Left colon (tissue), 2 donors: ENCODE measurements at regions not wholly inside any gene's neighbourhood (a gene's known extent, or its start where the extent isn't known, plus 50 kb on each side); places are given as distances from the start of the nearest gene placed in this dataset.

Experiments
- ATAC-seq: fragments of 200-7000 bp; cut with Tn5 transposase; one replicate; pipeline ENCODE4 v1.9.1; 2020; ENCODE audit warnings: mild to moderate bottlenecking, moderate library complexity
- DNase-seq, 2 donors: peaks; one replicate each; pipeline ENCODE4 v3.0.0-alpha.2; 2020
- intact Hi-C, 2 donors: fragments of 100-400 bp; cut with DNase I in 1 of 2; cut with micrococcal nuclease in 1 of 2; formaldehyde crosslinking; loops; one replicate each; pipeline versions ENCODE4 v1.11.2 to v1.14.0; 2022; cut with DNase I, micrococcal nuclease
- donor health status: DM: no; HTN: no; CAD: no.
- donor health status: DM: yes; HTN: yes; CAD: no.

DNA sequence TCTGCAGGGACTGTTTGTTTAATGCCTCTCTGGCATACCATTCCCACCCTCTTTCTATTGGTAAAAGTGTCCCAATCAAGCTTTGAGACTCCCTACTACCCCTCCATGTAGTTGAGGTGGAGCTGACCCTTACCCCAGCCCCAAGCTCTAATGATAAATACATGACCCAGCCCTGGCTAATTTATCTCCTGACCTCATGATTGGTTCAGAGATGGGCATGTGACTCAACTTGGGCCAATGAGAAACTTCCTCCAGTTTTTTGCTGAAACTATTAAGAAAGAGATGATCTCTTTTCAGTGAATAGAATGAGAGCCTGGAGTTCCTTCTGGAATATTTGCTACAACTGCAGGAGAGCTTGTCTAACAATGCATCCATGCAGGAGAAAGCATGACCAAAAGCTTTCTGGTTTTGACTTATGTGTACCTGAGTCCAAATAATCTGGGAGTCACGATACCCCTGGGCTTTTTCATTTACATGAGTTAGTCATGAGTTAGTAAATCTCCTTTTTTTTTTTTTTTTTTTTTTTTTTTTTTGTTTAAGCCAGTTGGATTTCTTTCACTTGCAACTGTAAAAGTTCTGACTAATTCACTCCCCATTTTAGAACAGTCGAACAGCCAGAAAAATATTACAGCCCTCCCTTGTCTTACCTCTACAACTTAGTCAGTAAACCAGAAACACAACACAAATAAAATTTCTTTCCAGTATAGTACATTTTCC lies 66.5 kb upstream of the TLK1 start:
- intact Hi-C loops = no loop called here
- ATAC-seq (no peak), DNase-seq (no peak)

DNA sequence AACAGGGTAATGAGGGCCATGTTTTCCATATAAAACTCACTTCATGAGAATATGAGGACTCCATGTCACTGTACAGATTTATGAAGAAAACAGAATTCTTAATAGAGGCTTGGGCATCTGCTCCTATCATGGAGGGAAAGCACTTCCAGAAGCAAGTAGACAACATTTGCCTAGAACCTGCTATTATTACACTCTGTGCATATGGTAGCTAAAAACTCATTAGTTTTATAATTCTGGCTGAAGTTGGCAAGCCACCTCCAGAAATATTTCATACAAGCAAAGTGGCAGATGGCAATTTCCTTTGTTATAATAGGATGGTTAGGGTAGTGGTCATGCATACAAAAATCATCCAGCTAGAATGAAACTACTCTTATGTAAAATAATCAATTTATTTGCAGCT lies 65.8 kb upstream of the TLK1 start:
- no peak for ATAC-seq
- DNase-seq = no peak
- intact Hi-C loops = no loop called here

DNA sequence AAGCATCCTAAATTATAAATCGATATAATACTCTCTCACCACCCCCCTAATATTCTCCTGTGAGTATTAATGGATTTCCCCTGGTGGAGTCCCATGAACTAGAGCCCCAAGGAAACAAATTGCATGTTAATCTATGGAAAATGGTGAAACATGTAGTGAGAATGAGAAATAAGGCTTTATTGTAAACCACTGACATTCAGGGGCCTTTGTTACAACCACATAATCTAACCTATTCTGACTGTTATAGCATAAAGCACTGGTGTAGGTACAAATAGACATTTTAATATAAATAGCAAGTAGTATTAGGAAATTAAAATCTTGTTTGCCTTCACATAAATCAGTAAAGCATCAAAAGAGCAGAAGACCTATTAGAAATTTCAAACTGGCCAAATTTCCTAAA lies 65.3 kb upstream of the TLK1 start:
- ATAC-seq (no peak), DNase-seq (no peak)
- intact Hi-C loops = no loop called here

DNA sequence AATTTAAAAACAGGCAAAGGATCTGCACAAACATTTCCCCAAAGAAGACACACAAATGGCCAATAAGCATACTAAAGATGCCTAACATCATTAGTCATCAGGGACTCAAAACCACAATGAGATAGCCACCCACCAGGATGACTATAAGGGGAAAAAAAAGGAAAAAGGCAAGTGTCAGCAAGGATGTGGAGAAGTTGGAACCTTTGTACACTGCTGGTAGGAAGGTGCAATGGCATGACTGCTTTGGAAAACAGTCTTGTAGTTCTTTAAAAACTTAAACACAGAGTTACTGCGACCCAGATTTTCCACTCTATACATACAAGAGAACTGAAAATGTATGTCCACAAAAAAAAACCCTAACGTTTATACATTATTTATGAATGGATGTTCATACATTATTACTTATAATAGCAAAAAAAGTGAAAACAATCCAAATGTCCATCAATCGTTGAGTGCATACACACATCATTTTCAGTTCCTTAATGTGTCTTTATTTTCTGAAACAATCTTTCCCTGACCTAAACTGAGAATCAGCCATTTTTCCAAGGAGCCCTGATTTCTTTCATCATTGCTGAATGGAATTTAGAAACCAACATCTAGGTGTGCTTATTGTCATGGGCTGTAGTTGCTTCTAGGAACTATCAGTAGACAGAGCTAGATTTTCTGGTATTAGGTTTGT lies 64.7 kb upstream of the TLK1 start:
- ATAC-seq (no peak), DNase-seq (no peak)
- intact Hi-C loops = no loop called here

DNA sequence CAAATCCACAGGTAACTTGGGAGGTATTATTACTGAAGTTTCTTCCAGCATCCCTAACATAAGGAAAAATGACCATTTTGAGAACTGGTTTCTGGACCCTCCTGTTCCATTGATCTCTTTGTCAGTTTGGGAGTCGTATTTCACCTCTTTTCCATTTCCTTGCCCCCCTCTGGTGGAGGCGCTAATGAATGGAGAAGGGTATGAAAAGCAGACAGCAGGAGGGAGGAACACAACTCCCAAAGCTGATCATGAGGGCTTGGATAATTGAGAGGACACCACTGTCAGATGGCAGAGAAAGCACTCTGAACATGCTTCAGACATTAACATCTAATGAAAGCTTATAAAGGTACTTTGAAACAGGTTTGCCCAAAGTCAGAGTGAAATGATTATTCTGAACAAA lies 56.6 kb upstream of the TLK1 start:
- intact Hi-C loops = no loop called here
- no peak for ATAC-seq
- no peak for DNase-seq

DNA sequence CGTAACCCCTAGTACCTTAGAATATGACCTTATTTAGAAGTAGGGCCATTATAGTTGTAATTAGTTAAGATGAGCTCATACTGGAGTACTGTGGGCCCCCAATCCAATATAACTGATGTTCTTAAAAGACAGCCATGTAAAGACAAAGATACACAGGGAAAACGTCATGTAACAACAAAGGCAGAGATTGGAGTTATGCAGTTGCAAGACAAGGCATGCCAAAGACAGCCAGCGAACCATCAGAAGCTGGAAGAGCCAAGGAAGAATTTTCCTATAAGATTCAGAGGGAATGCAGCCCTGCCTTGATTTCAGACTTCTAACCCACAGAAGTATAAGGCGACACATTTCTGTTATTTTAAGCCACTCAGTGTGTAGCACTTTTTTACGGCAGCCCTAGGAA lies 55.9 kb upstream of the TLK1 start:
- ATAC-seq (no peak), DNase-seq (no peak)
- intact Hi-C loops = no loop called here

DNA sequence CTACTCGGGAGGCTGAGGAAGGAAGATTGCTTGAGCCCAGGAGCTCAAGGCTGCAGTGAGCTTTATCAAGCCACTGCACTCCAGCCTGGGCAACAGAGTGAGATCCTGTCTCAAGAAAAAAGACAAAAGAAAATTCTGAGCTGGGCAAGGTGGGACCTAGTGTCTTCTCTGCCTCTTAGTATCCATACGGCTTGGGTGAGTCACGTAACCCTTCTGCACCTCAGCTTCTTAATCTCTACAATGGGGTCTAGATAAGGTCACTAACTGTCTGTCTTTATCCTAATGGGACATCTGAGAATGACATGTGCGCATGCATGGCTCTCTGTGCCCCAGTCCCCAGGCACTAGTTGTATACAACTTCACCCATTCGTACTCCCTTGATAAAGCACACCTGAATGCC lies 53.4 kb upstream of the TLK1 start:
- intact Hi-C loops = no loop called here
- no peak for ATAC-seq
- DNase-seq = no peak

DNA sequence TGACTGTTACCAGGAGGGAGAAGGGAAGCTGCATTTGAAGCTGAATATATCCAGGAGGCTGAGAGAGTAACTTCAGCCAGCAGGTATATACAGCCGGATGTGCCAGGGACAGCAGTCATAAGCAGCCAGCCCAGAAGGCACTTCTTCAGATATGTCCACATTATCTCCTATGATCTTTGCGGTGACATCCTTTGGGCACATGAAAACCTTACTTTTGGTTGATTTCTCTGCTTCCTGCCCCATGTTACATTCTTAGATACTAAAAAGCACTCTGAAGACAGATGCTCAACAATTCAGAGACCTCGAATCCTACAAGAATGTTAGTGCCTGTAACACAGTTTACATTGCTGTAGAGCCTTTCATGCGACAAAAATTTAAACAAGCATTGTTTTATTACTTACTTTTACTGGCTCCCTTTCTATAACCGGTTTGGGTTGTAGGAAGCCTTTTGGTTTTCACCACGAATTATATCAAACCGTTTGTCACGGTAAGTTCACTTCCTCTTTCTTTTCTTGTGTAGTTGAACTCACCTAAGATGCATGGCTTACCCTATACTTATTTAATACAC lies 50.3 kb upstream of the TLK1 start:
- DNase-seq (no peak), ATAC-seq (peak; percentile 45)
- intact Hi-C loops = no loop called here
